HEK293 (cell line): ENCODE measurements at regions not wholly inside any gene's neighbourhood (a gene's known extent, or its start where the extent isn't known, plus 50 kb on each side); places are given as distances from the start of the nearest gene placed in this dataset.
"Not testable (repeated sequence)": the region's sequence is repeated elsewhere in the genome, so short reads cannot be mapped to it uniquely, and the experiment has no call there.

Experiments
- BCL11A ChIP-seq: fragments of 450-650 bp; formaldehyde crosslinking; IDR thresholded peaks from 2 replicates; pipeline ENCODE4 v1.5.1; 2016; ENCODE audit warnings: low read depth, missing biosample characterization, missing genetic modification characterization
- CTCF ChIP-seq: fragments of 450-650 bp; formaldehyde crosslinking; IDR thresholded peaks from 2 replicates; pipeline ENCODE4 v1.5.1; 2016; ENCODE audit warnings: missing biosample characterization, missing genetic modification characterization
- GLI4 ChIP-seq: fragments of 450-650 bp; formaldehyde crosslinking; IDR thresholded peaks from 2 replicates; pipeline ENCODE4 v1.5.1; 2016; ENCODE audit warnings: missing biosample characterization, missing genetic modification characterization
- REPIN1 ChIP-seq: fragments of 450-650 bp; formaldehyde crosslinking; IDR thresholded peaks from 2 replicates; pipeline ENCODE4 v1.5.1; 2017; ENCODE audit warnings: missing biosample characterization, missing genetic modification characterization, low read depth
- TCF7L2 ChIP-seq: IDR thresholded peaks from 2 replicates; pipeline ENCODE4 v1.6.1; 2011; ENCODE audit warnings: low read depth, mild to moderate bottlenecking, inconsistent platforms, low read length, moderate library complexity, borderline replicate concordance
- ZNF18 ChIP-seq: fragments of 450-650 bp; formaldehyde crosslinking; IDR thresholded peaks from 2 replicates; pipeline ENCODE4 v1.5.1; 2016; ENCODE audit warnings: missing biosample characterization, missing genetic modification characterization
- ZNF324 ChIP-seq: fragments of 450-650 bp; formaldehyde crosslinking; IDR thresholded peaks from 2 replicates; pipeline ENCODE4 v1.5.1; 2016; ENCODE audit warnings: missing biosample characterization, missing genetic modification characterization
- ZNF398 ChIP-seq: fragments of 450-650 bp; formaldehyde crosslinking; IDR thresholded peaks from 2 replicates; pipeline ENCODE4 v1.5.1; 2017; ENCODE audit warnings: missing biosample characterization, missing genetic modification characterization
- ZNF433 ChIP-seq: fragments of 450-650 bp; formaldehyde crosslinking; IDR thresholded peaks from 2 replicates; pipeline ENCODE4 v1.5.1; 2016; ENCODE audit warnings: missing biosample characterization, missing genetic modification characterization, low read depth
- ZNF560 ChIP-seq: fragments of 450-650 bp; formaldehyde crosslinking; IDR thresholded peaks from 2 replicates; pipeline ENCODE4 v1.5.1; 2017; ENCODE audit warnings: missing biosample characterization, missing genetic modification characterization, borderline replicate concordance
- ZNF580 ChIP-seq: fragments of 450-650 bp; formaldehyde crosslinking; IDR thresholded peaks from 2 replicates; pipeline ENCODE4 v1.5.1; 2016; ENCODE audit warnings: missing biosample characterization, missing genetic modification characterization

GRCh38 chr20:48372851-48373554 lies 454.8 kb downstream of the PREX1 start:
- TF ChIP-seq ZNF398 (tag by site-specific recombination); GLI4 (tag by site-specific recombination); CTCF (tag by site-specific recombination); BCL11A (tag by site-specific recombination); REPIN1 (tag by site-specific recombination); ZNF433; ZNF18 (tag by site-specific recombination); TCF7L2; ZNF580 (tag by site-specific recombination); ZNF324 (tag by site-specific recombination); ZNF560 (tag by site-specific recombination): not testable (repeated sequence)
